T1000 (cell line): ENCODE measurements at regions not wholly inside any gene's neighbourhood (a gene's known extent, or its start where the extent isn't known, plus 50 kb on each side); places are given as distances from the start of the nearest gene placed in this dataset.
A peak's percentile ranks its signal among the peaks of the same experiment; 100 is the strongest.
"Not testable (repeated sequence)": the region's sequence is repeated elsewhere in the genome, so short reads cannot be mapped to it uniquely, and the experiment has no call there.

ENCODE experiments used
- DNase-seq: peaks from one replicate; lab custom pipeline; 2025; ENCODE audit warnings: mixed read lengths; lab: John Stamatoyannopoulos, UW

DNA sequence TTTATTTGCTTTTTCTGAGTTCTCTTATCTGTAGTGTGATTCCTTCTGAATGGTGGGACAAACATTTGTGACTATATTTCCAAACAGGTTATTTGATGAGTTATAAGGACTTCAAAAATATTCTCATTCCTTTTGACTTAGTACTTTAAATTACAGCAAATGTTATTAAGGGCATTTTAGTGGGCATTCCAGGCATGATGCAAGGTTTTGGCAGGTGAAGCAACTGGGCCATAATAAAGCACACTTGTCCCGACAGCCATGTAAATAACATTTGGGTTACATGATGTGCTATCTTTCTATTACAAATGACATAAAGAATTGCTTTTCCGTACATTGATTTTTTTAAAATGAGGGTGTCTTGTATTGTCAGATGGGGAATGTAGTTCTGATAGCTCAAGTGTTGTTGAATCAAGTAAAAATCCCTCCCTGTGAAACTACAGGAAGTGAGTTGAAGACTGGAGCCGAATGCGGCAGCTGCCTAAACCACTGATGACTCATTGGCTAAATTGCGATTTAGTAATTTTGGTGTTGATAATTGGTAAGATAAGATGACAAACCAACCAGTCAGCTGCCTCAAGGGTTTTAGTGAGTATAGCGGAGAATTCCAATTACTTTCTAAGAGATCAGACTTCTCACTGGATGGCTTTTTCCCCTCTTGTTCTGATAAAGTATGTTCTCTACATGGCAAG, 231.3 kb upstream of the NPY start:
- DNase-seq, result peak; percentile 36

DNA sequence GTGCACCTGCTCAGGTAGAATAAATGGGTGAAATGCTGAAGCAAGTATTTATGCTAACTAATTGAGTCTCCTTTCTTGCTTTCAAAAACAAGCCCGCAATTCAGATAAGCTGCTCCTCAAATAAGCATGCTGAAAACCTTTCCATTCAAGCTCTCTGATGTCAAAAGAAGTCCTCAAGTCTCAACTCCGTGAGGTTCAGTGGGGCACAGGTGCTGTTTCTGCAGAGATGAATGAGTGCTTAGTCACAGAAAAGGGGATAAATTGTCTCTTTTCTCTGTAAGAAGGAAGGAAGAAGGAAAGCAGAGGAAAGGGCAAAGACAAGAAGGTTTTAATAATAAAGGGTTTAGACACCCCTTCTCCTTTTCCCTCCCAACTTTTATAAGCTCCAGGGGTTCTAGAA, 229.8 kb upstream of the NPY start:
- no peak for DNase-seq

DNA sequence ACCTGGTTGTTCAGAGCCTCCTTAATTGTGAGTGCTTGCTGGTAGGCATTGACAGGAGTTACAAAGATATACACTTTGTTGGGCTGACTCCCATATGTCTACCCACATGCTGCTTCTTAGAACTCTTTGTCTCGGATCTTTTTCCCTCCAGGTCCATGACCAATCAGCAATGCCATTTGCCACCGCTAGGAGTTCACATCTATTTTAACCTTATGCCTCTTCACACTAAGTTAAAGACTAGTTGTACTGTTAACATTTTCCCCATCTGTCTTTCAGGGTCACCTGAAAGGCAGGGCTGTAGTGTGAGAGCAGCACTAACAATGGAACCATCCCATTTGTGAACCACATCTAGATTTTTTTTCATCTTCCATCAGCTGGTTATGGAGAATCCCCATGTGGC, 226.7 kb upstream of the NPY start:
- no peak for DNase-seq

DNA sequence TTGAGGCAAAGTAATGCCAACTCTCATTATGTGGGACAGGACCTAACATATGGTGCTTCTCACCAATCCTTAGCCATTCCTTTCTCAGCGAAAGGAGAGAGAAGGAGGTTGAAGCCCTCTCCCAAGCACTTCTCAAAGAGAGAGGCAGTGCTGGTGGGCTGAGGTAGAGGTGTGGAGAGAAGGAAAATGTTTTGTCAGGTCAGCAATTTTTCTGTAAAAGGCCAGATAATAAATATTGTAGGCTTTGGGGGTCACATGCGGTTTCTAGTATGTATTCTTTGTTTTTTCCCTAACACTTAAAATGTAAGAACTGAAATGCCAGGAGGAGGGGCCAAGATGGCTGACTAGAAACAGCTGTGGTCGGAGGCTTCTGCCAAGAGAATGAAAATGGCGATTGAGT, 225.0 kb upstream of the NPY start:
- no peak for DNase-seq

DNA sequence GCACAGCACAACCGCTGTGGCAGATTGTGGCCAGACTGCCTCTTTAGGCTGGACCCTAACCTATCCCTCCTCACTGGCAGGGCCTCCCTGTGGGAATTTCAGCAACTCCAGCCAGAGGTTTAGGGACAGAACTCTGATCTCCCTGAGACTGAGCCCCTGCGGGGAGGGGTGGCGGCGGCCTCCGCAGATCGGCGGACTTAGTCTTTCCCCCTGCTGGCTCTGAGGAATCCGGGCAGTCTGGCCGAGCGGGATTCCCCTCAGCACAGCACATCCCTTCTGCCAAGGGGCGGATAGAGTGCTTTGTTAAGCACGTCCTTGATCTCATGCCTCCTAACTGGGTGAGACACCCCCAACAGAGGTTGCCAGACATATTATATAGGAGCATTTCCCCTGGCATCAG, 224.2 kb upstream of the NPY start:
- no peak for DNase-seq

DNA sequence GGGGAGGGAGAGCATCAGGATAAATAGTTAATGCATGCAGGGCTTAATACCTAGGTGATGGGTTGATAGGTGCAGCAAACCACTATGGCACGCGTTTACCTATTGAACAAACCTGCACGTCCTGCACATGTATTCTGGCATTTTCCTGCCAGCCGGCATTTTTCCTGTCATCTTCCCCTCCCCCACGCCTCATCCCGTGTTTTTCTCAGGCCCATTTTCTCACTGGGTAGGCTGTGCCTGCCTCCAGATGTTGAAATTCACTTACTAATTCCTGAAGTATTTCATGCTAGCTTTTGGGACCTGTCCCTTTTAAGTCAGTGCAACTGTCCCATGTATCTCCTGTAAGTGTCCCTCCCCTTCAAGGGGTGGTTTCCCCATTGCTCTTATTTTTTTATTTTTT, 220.3 kb upstream of the NPY start:
- no peak for DNase-seq

DNA sequence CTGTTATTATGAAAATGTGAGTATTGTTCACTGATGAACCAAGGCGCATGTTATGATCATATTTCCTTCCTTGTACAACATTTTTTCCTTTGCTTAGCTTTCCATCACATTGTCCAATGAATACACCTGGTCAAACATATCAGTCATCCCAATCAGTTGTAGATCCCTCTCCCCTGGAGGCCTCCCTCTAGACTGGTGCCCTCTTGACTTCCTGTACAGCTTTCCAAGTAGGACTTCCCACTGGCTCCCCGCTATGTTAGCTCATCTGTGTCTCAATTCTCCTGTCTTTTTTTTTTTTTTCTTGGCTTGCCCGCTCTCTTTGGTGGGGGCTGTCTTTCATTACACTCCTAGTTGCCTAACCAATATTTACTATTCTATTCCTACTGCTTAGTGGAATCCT, 214.2 kb upstream of the NPY start:
- no peak for DNase-seq

DNA sequence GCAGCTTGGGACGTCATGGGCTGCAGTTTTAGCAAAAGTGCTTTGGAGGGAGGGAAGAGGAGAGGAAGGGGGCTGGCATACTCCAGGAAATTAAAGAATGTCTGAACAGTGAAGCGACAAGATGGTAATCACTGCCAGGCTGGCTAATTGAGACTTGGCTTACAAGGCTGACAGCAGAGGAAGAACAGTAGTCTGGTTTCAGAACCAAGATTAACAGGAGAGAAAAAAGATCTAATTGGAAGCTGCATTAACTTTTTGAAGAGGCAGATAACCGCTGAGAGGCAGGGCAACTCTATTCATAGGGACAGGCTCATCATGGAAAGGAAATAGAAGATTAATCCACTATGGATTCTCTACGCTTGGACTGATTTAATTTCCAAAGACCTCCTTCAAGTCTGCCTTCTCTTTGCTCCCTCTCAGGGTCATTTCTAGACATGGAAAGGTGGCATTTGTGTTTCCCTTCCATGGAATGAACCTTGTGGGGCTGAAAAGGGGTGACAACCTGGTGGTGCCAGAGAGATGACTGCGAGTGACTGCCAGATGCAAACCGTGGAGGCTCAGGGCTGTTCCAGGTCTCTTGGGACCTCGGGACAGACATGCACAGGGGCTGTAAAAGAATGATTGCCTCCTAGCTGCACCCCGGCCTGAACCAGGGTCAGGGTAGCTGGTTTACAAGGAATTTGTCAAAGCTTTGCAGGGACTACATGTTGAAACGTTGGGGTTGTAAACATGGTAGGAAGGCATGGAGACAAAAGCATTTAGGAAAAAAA, 210.2 kb upstream of the NPY start:
- DNase-seq, result no peak

DNA sequence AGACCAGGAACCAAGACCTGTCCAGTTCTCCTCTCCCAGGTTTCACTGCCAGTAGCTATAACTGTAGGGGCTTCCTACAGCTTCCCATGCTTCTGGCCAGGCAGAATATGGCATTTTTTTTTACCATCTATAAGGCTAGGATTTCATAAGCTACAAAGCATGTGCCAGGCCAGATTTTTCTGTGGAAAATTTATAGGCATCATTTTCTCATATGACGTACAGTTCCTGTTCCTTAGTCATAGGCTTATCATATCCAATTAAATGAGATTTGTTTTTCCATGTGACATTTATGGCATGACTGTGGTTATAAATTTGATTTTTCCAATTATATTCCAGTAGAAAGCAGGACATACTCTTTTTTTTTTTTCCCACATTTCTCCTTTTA, 208.6 kb upstream of the NPY start:
- DNase-seq, result no peak

DNA sequence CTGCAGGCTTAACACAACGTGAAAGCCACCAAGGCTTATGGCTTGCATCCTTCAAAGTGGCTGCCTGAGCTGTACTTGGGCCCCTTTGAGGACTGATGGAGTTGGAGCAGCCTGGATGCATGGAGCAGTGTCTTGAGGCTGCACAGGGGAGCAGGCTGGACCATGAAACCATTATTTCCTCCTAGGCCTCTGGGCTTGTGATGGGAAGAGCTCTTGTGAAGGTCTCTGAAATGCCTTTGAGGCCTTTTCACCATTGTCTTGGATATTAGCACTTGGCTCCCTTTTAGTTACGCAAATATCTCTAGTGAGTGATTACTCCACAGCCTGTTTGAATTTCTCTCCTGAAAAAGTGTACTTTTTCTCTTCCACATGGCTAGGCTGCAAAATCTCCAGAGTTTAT, 201.2 kb upstream of the NPY start:
- DNase-seq, result no peak

DNA sequence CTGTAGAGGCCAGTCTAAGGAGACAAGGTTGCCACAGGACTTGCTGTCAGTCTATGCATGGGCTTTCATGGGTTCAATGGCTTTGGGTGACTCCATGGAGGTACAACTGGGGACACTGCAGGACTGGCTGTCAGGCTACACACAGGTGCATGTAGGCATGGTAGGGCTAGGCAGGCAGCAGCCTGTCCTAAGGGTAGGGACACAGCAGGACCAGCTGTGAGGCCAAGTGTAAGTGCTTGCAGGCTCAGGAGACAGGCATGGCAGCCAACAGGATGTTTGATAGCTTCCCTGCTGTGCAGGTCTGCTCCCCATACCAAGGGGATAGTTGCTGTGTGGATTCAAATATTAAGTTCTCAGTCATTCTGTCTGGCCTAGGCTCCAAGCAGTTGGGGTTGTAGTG, 181.0 kb upstream of the NPY start:
- no peak for DNase-seq

DNA sequence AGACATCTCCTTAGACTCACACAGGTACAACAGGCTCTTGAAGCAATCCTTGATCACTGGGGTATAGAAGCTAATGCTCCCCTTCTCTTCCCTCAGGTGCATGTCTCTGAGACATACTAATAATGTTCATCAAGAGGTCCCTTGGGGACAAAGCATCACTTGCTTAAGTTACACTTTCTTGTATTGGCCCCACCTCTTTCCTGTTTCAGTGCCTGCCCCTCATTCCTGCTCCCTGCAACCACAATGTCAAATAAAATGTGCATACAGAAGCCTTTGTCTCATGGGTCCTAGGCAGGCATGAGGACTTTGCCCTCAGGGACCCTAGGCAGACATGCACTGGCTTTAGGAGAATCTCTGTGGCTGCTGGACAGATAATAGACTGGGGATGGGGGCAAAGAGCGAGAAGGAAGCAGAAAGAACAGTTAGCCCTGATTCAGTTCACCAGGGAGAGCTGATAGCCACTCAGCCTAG, 175.0 kb upstream of the NPY start:
- no peak for DNase-seq

DNA sequence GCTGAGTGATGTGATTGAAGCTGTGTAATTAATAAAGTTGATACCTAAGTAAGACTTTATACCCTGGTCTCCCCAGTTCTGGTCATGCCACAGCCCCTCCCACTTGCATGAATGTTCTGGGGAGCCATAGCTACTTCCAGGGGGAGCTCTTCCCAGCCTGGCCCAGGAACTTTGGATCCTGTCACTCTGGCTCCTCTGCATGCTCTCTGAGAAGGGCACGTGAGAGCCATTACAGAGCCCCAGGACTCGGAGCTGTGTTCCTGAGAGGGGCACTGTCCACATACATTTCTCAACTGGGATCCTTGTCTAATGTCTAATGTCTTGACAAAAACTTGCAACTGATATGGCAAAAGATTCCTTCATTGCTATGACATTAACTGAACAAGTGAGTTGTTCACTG, 173.9 kb upstream of the NPY start:
- no peak for DNase-seq

DNA sequence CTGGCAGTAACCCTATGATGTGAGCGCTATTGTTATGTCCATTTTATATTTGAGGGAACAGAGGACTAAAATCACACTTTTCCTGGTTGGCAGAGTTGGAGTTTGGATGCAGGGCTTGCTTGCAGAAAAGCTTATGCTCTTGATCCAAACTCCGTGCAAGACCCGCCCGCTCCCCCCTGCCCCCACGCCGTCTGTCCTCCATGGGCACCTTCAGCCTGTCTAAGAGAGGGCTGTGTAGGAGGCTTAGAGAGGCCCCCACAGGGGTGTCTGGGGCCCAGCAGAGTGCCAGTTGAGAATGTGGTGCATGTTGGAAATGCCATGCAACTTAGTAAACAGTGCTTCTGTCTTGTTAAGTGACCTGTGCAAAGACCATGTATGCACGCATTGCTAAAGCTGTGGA, 170.5 kb upstream of the NPY start:
- DNase-seq, result no peak

DNA sequence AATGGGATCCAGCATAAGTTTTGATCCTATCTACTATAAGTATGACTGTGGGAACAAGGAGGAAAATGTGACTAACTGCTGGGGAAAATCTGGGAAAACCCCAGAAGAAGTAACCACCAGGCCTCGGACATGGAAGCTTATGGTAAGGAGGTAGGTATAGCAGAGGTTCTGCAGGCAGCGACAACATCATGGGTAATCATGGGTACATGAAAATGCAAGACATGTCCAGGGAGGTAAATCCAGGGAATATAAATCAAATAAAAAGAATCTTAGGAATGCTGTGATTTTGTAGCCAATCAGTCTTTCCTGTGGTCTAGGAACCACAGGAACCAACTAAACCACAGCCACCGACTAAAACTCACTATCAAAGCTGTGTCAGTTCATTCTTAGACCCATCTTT, 168.3 kb upstream of the NPY start:
- DNase-seq, result no peak

DNA sequence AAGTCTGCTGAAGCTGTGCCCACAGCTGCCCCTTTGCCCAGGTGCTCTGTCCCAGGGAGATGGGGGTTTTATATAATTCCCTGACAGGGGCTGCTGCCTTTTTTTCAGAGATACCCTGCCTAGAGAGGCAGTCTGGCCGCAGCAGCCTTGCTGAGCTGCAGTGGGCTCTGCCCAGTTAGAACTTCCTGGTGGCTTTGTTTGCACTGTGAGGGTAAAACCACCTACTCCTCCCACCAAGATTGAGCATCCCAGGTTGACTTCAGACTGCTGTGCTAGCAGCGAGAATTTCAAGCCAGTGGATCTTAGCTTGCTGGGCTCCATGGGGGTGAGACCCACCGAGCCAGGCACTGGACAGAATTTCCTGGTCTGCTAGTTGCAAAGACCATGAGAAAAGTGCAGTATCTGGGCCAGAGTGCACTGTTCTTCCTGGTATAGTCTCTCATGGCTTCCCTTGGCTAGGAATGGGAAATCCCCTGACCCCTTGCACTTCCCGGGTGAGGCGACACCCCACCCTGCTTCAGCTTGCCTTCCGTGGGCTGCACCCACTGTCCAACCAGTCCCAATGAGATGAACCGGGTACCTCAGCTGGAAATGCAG, 166.0 kb upstream of the NPY start:
- not testable (repeated sequence) for DNase-seq

DNA sequence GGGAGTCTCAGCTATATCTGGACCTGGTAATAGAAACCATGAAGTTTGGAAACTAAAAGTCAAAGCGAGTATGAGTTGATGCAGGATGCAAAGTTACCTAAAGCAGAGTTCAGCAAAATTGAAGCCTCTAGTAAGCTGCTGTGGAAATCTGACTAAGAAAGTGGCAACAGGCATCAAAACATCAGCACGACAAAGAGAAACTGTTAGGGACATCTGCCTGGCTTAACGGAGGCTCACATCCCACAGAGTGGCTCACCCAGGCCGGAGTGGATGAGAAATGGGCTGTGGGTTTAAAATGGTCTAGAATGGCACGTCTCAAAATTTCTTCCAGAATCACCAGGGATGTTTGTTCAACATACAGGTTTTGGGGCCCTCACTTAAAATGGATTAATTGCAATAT, 164.1 kb upstream of the NPY start:
- DNase-seq, result no peak

DNA sequence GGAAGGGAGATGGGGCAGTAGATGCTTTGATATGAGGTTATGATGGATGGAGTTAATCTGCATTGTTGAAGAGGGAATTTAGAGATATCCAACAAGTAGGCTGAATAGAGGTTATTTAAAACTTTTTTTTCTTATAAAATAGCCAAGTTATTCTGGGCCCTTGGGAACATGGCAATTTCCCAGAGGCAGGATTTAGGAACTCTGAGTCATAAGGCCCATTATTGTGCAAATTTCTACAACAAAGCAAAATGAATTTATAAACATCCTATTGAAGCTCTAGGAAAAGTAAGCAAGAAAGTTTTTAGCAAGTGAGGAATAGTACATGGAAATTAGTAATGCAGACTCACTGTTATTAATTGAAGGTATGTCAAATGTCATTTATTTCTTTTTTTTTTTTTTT, 160.9 kb upstream of the NPY start:
- no peak for DNase-seq

DNA sequence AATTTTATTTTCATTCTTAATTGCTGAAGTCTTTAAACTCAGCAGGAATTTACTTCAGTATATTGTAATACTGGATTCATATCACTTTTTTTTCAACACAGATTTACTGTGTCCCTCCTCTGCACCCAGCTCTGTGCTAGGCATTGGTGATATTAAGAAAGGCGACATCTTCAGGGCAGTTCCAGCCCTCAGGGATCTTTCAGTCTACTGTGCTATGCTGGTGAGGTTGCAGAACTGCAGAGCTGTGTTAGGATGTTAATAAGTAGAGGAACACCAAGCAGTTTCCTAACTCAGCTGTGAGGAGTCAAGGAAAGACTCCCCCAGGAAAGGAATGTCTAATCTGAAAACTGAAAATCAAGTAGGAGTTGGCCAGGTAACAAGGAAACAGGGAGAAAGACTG, 158.2 kb upstream of the NPY start:
- no peak for DNase-seq

DNA sequence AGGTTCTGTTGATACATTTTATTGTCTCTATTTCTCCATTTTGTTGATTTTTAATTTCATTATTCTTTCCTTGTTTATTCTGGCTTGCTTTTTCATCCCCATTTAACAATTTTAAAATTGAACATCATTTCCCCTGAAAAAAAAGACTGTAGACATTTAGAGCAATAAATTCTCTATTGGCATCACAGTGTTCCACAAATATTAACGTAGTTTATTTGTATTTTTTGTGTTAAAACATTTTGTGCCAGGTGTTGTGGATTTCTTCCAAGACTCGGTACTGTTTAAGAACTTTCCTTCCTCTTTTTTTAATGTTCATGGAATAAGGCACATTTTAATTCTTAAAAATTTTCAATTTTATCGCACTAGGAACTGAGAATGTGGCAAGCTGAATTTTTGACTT, 156.1 kb upstream of the NPY start:
- no peak for DNase-seq

DNA sequence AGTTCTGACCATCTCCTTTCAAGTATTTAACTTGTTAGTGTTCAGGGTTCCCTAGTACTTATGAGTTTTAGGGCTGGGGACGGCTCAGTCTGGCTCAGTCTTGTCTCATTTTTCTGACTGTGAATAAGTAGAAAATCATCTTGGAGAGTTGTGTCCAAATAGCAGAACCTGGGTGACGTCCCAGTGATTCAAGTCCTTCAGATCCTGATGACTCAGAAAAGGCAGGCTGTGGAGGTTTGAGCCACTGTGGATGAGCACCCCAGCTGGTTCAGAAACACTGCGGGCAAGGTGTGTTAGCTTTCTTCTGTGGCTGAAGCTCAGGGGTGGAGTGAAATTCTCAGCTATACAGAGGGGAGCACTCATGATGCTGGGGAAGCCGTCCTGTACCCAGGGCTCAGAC, 154.4 kb upstream of the NPY start:
- DNase-seq, result peak; percentile 32

DNA sequence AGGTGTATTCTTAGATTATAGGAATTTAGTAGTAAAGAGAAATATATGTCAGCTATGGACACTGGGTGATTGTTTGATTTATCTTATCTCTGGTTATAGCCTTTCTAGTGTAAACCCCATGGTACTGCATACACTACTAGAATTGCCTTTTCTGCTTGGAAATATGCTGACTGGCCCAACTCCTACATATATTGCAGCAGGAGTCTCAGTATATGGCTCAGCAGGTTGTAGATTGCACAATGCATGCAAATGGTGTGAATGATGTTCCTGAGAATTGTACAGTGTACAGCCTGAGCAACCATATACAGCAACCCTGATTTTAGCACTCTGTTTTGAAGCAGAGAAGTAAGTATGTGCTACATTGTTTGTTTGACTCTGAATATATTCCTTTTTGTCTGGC, 153.4 kb upstream of the NPY start:
- DNase-seq, result no peak

DNA sequence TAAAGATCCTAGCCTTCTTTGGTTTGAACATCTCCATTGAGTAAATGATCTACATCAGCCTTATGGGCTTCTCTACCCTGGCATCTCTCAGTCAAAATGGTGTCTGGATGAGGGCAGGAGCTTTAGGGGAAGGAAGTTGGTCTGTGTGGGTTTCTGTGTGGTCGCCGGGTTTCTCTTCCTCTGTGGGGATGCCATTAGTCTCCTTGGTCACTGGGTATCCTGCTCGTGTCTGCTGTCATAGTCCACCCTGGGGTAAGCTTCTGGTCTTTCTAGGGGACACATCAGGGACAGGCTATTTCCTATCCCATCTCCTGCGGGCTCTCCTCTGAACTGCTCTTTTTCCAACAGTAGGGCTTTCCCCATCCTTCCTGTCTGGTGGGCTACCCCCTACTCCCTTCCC, 150.3 kb upstream of the NPY start:
- DNase-seq, result no peak

DNA sequence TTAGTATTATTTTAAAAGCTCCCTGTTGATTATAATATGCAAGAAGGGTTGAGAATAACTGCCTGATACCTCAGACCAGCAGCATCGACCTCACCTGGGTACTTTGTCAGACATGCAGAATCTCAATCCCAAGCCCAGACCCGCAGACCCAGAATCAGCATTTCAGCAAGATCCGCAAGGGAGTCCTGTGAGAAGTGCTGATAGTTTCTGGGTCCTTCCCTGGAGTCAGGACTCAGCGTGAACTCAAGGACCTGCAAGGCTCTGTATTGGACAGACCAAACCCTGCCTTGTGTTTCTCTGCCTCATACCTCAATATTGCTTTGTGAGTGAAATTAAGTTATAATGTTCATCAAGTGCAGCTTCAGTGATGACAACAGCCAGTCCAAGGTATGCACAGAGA, 149.5 kb upstream of the NPY start:
- no peak for DNase-seq
